Kidney (tissue), 10 donors: ENCODE measurements at regions not wholly inside any gene's neighbourhood (a gene's known extent, or its start where the extent isn't known, plus 50 kb on each side); places are given as distances from the start of the nearest gene placed in this dataset.
"Not testable (repeated sequence)": the region's sequence is repeated elsewhere in the genome, so short reads cannot be mapped to it uniquely, and the experiment has no call there.

Experiments
- DNase-seq, 5 donors: peaks; one replicate each; pipeline ENCODE4 v3.0.0-alpha.2; 2013 to 2020
- FAIRE-seq: peaks from 2 replicates; lab custom pipeline; 2012; peaks lifted over from hg19 to GRCh38; lab: Jason Lieb, UNC
- H3K27ac ChIP-seq, 2 donors: one replicate each; pipeline ENCODE4 v1.7.0; 2013; ENCODE audit warnings: low read depth in 2 of 2, low read length in 2 of 2, inconsistent platforms in 1 of 2
- H3K27me3 ChIP-seq: one replicate; pipeline ENCODE4 v1.7.1; 2013; ENCODE audit warnings: low read length, inconsistent platforms; ENCODE audit not compliant: control insufficient read depth, insufficient read depth
- H3K36me3 ChIP-seq, 3 donors: one replicate each; pipeline versions ENCODE4 v1.7.0 to v1.7.1; 2013; ENCODE audit warnings: low read length in 3 of 3, control low read depth in 1 of 3, inconsistent platforms in 1 of 3; ENCODE audit not compliant: insufficient read depth in 3 of 3, control insufficient read depth in 2 of 3
- H3K4me1 ChIP-seq, 3 donors: one replicate each; pipeline versions ENCODE4 v1.7.0 to v1.7.1; 2013; ENCODE audit warnings: low read length in 3 of 3, inconsistent platforms in 1 of 3, low read depth in 1 of 3; ENCODE audit not compliant: control insufficient read depth in 2 of 3, insufficient read depth in 2 of 3
- H3K4me3 ChIP-seq, 3 donors: one replicate each; pipeline versions ENCODE4 v1.7.0 to v1.8.1; 2013; ENCODE audit warnings: low read length in 3 of 3, control low read depth in 1 of 3, inconsistent platforms in 1 of 3
- H3K9ac ChIP-seq, 3 donors: one replicate each; pipeline versions ENCODE4 v1.7.0 to v1.7.1; 2013; ENCODE audit warnings: low read length in 3 of 3, control low read depth in 1 of 3, inconsistent platforms in 1 of 3
- H3K9me3 ChIP-seq, 3 donors: one replicate each; pipeline versions ENCODE4 v1.7.0 to v1.7.1; 2013; ENCODE audit warnings: low read length in 3 of 3, control low read depth in 1 of 3, inconsistent platforms in 1 of 3; ENCODE audit not compliant: control insufficient read depth in 2 of 3, insufficient read depth in 1 of 3
- intact Hi-C: fragments of 100-400 bp; cut with DNase I; formaldehyde crosslinking; loops from one replicate; pipeline ENCODE4 v1.11.1; 2022
- donor health status: control.
- donor health status: control.
- donor health status: DM: yes; HTN: yes; CAD: no.
- donor health status: Normal renal cell carcinoma (clear cell type).

DNA sequence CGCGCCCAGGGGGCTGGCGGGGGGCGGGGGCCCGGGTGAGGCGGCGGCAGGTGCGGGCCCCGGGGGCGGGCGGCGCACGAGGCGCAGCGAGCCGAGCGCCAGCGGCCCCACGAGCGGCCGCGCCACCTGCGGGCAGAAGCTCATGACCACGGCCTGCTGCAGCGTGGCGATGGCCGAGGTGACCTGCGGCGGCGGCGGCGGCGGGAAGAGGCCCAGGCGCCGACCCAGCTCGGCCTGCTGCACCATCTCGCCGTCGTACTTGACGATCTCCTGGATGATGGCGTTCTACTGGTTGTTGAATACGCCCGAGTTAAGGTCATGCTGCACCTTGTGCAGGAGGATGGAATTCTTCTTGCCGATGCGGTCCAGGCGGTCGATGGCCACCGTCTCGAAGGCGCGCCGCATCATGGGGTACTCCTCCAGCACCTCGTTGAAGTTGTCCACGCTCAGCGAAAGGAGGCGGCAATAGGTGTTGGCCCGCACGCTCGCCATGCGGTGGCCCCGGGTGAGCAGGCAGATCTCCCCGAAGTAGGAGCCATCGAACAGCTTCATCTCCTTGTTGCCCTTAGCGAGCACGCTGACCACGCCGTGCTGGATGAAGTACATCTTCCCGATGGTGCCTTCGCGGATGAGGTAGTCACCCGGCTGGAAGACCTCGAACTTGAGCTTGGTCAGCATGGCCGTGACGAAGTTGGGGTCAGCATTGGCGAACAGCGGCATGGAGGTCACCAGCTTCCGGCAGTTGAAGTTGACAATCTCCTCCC lies 89.5 kb downstream of the GOLGA8K start:
- intact Hi-C loops, H3K4me3 ChIP-seq, H3K4me1 ChIP-seq, H3K36me3 ChIP-seq, H3K27ac ChIP-seq, FAIRE-seq, H3K27me3 ChIP-seq, H3K9me3 ChIP-seq, H3K9ac ChIP-seq: not testable (repeated sequence)
- peak in 2 of 5 donors; percentile 40 to 50 for DNase-seq

GRCh38 chr15:32312721-32313120 lies 90.4 kb downstream of the GOLGA8K start:
- H3K27ac ChIP-seq, intact Hi-C loops, H3K9ac ChIP-seq, H3K4me1 ChIP-seq, H3K9me3 ChIP-seq, FAIRE-seq, H3K36me3 ChIP-seq, H3K4me3 ChIP-seq, H3K27me3 ChIP-seq: not testable (repeated sequence)
- DNase-seq = peak in 3 of 5 donors; percentile 4 to 35 (median 18)

- H3K4me3 ChIP-seq, H3K4me1 ChIP-seq, H3K27ac ChIP-seq, H3K36me3 ChIP-seq, H3K9ac ChIP-seq, H3K27me3 ChIP-seq, FAIRE-seq, intact Hi-C loops, H3K9me3 ChIP-seq: not testable (repeated sequence)
- DNase-seq = peak in 1 of 5 donors; percentile 34
These were observed 95.5 kb downstream of the GOLGA8K start for GRCh38 chr15:32307592-32307991.

GRCh38 chr15:32276200-32276830 lies 126.8 kb downstream of the GOLGA8K start:
- H3K9me3 ChIP-seq, H3K4me1 ChIP-seq, H3K27me3 ChIP-seq, FAIRE-seq, intact Hi-C loops, H3K9ac ChIP-seq, H3K4me3 ChIP-seq, H3K36me3 ChIP-seq, DNase-seq, H3K27ac ChIP-seq: not testable (repeated sequence)

- H3K27ac ChIP-seq, H3K27me3 ChIP-seq, intact Hi-C loops, H3K4me1 ChIP-seq, H3K9ac ChIP-seq, DNase-seq, FAIRE-seq, H3K36me3 ChIP-seq, H3K9me3 ChIP-seq, H3K4me3 ChIP-seq: not testable (repeated sequence)
These were observed 149.1 kb downstream of the GOLGA8K start for GRCh38 chr15:32253958-32254357.

- intact Hi-C loops, H3K27ac ChIP-seq, H3K27me3 ChIP-seq, H3K4me3 ChIP-seq, H3K4me1 ChIP-seq, H3K9ac ChIP-seq, H3K36me3 ChIP-seq, H3K9me3 ChIP-seq, FAIRE-seq: not testable (repeated sequence)
- peak in 1 of 5 donors; percentile 32 for DNase-seq
These were observed 153.9 kb downstream of the GOLGA8K start for GRCh38 chr15:32249207-32249606.

DNA sequence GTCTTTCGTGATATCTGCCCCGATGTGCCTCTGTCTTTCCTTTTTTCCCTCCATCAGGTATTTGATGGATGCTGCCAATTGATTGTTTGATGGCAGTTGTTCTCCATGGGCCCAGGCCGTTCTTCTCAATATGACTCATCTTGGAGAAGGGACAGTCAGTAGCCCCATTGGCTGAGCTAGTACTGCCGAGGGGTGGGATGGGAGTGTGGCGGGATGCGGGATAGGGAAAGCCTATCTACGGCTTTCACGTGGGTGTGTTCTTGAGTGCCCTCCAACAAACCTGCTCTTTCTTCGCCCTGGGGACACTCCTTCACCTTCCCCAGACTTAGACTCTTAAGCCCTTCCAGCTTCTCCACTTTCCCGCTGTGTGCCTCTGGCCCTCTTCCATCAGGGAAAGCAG lies 159.4 kb downstream of the GOLGA8K start:
- H3K9me3 ChIP-seq, H3K36me3 ChIP-seq, H3K27ac ChIP-seq, DNase-seq, FAIRE-seq, intact Hi-C loops, H3K4me3 ChIP-seq, H3K9ac ChIP-seq, H3K4me1 ChIP-seq, H3K27me3 ChIP-seq: not testable (repeated sequence)

DNA sequence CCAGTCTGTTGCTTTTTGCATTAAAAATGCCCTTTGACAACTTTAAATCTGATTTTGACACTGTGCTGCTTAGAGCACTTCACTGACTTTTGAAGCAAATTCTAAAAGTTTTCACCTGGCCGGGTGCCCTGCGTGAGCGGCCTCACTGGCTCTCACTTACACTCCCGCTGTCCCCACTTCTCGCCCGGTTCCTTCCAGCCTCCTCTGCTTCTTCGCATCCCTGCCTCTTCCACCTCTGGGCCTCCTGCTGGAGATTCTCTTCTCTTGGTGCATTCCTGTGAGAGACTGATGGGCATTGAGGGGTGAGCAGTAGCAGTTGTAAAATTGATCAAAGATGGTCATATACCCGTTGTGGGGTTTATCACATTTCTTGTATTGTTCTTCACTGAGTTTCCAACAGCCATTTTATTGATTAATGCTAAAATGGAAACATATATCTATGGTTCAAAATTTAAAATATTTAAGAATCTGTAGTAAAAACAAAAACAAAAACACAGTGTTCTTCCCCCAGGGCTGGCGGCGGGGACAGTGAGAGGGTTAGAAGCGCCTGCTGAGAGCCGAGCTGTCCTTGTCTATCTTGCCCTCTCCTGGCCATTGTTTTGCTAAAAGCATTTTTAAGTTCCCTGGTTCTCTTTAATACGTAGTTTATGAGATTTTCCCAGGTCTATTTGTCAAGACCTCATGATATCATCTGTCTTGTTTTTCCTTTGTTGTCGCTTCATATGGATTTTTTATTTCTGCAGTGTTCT lies 160.1 kb downstream of the GOLGA8K start:
- H3K27me3 ChIP-seq, H3K9ac ChIP-seq, H3K27ac ChIP-seq, H3K4me1 ChIP-seq, H3K4me3 ChIP-seq, FAIRE-seq, intact Hi-C loops, H3K9me3 ChIP-seq, H3K36me3 ChIP-seq: not testable (repeated sequence)
- DNase-seq = peak in 1 of 5 donors; percentile 17
